NT2/D1 (cell line): ENCODE measurements at regions not wholly inside any gene's neighbourhood (a gene's known extent, or its start where the extent isn't known, plus 50 kb on each side); places are given as distances from the start of the nearest gene placed in this dataset.

Experiments used
- SUZ12 ChIP-seq: IDR thresholded peaks from 2 replicates; pipeline ENCODE4 v1.6.1; 2011; ENCODE audit not compliant: insufficient read length, insufficient read depth; ENCODE audit errors: extremely low read depth
- YY1 ChIP-seq: IDR thresholded peaks from 2 replicates; pipeline ENCODE4 v1.6.1; 2011; ENCODE audit not compliant: insufficient read length, insufficient read depth
- ZNF274 ChIP-seq: IDR thresholded peaks from 2 replicates; pipeline ENCODE4 v1.6.1; 2011; ENCODE audit warnings: mild to moderate bottlenecking, low read depth, low read length

DNA sequence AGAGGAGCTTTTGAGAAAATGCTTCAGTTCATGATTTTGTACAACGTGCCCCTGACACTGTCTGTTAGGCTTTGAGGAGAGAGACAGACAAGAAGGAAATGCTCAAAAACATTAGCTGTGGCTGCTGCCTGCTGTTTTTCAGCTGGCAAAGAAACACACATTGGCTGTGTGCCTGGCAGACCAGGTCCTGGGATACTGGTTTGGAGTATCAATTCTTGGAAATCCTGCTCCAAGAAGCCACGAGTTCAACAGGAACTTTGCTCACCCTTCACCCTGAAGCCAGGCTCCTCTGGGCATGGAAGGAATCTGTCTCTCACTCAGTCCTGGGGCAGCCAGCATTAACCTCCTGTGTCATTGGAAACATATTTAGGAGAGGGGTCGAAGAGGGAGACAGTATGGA, 245.5 kb downstream of the AUH start:
- TF ChIP-seq YY1: no peak
- no peak for TF ChIP-seq SUZ12
- no peak for TF ChIP-seq ZNF274
